Cardiac muscle cell (in vitro differentiated cells and primary cell): ENCODE measurements at regions not wholly inside any gene's neighbourhood (a gene's known extent, or its start where the extent isn't known, plus 50 kb on each side); places are given as distances from the start of the nearest gene placed in this dataset.
A peak's percentile ranks its signal among the peaks of the same experiment; 100 is the strongest.

Experiments used
- DNase-seq, 2 donors: peaks; one replicate each; pipeline versions ENCODE4 v3.0.0 to v3.0.0-alpha.2; 2010 to 2017; ENCODE audit warnings: low read depth in 1 of 2, low spot score in 1 of 2
- H3K27ac ChIP-seq: fragments of 200-600 bp; sonication (generic); 2 replicates; pipeline ENCODE4 v1.5.1; 2016
- H3K27me3 ChIP-seq: fragments of 200-600 bp; sonication (generic); 2 replicates; pipeline ENCODE4 v1.6.0; 2016; ENCODE audit warnings: control low read depth
- H3K36me3 ChIP-seq: fragments of 200-600 bp; sonication (generic); 2 replicates; pipeline ENCODE4 v1.5.1; 2016; ENCODE audit warnings: control low read depth
- H3K4me1 ChIP-seq: fragments of 200-600 bp; sonication (generic); 2 replicates; pipeline ENCODE4 v1.8.1; 2017; ENCODE audit warnings: low read depth, mild to moderate bottlenecking, mixed run types
- H3K4me3 ChIP-seq: fragments of 200-600 bp; sonication (generic); 2 replicates; pipeline ENCODE4 v1.5.1; 2016; ENCODE audit warnings: mild to moderate bottlenecking
- H3K9me3 ChIP-seq: fragments of 200-600 bp; sonication (generic); 2 replicates; pipeline ENCODE4 v1.5.1; 2017; ENCODE audit warnings: low read depth, mild to moderate bottlenecking, control low read depth
- CTCF ChIP-seq: IDR thresholded peaks from 2 replicates; pipeline ENCODE4 v1.5.1; 2012; ENCODE audit warnings: low read depth, mild to moderate bottlenecking, low read length

GRCh38 chr17:74089380-74089779 is 114.1 kb upstream of the RPL38 start:
- Histone ChIP-seq H3K4me3 (no peak overlapping the region), H3K36me3 (no peaks in the 10 kb centered on the region), H3K9me3 (no peaks in the 10 kb centered on the region), H3K27ac (no peak overlapping the region), H3K4me1 (no peaks in the 10 kb centered on the region), H3K27me3 (no peaks in the 10 kb centered on the region)
- no peak for TF ChIP-seq CTCF
- no peak for DNase-seq

GRCh38 chr17:74089869-74090464 is 113.5 kb upstream of the RPL38 start:
- no peaks in the 10 kb centered on the region for H3K9me3 ChIP-seq
- peak; percentile 53 to 67 for DNase-seq
- H3K4me3 ChIP-seq: no peak overlapping the region
- H3K36me3 ChIP-seq: no peaks in the 10 kb centered on the region
- TF ChIP-seq CTCF: peak; percentile 88
- no peak overlapping the region for H3K27ac ChIP-seq
- no peaks in the 10 kb centered on the region for H3K4me1 ChIP-seq
- no peaks in the 10 kb centered on the region for H3K27me3 ChIP-seq

GRCh38 chr17:74094651-74095050 is 108.8 kb upstream of the RPL38 start:
- Histone ChIP-seq H3K4me3 (no peak overlapping the region), H3K27ac (no peak overlapping the region), H3K4me1 (peaks cover 4% of the 10 kb centered on the region), H3K36me3 (no peaks in the 10 kb centered on the region), H3K27me3 (no peaks in the 10 kb centered on the region), H3K9me3 (no peaks in the 10 kb centered on the region)
- no peak for TF ChIP-seq CTCF
- DNase-seq: no peak

- Histone ChIP-seq H3K9me3 (no peaks in the 10 kb centered on the region), H3K4me3 (no peak overlapping the region), H3K36me3 (no peaks in the 10 kb centered on the region), H3K27ac (no peak overlapping the region), H3K27me3 (no peaks in the 10 kb centered on the region), H3K4me1 (peaks cover 8% of the 10 kb centered on the region)
- DNase-seq: no peak
- TF ChIP-seq CTCF: no peak
These were observed 107.0 kb upstream of the RPL38 start for GRCh38 chr17:74096456-74096855.

GRCh38 chr17:74097450-74098135 is 105.9 kb upstream of the RPL38 start:
- no peaks in the 10 kb centered on the region for H3K36me3 ChIP-seq
- no peak overlapping the region for H3K4me3 ChIP-seq
- TF ChIP-seq CTCF: no peak
- H3K9me3 ChIP-seq: no peaks in the 10 kb centered on the region
- no peak overlapping the region for H3K27ac ChIP-seq
- no peaks in the 10 kb centered on the region for H3K27me3 ChIP-seq
- peaks cover 8% of the 10 kb centered on the region for H3K4me1 ChIP-seq
- DNase-seq: no peak
